ENCODE measurements at regions not wholly inside any gene's neighbourhood (a gene's known extent, or its start where the extent isn't known, plus 50 kb on each side); places are given as distances from the start of the nearest gene placed in this dataset.
"Not testable (repeated sequence)": the region's sequence is repeated elsewhere in the genome, so short reads cannot be mapped to it uniquely, and the experiment has no call there.

- Mint-ChIP-seq H3K9me3 (no peaks in the 10 kb centered on the region), H3K36me3 (no peaks in the 10 kb centered on the region), H3K4me3 (no peak overlapping the region), H3K4me1 (no peaks in the 10 kb centered on the region), H3K27me3 (peaks cover 3% of the 10 kb centered on the region), H3K27ac (no peak overlapping the region)
- ATAC-seq = peak; percentile 50
Measured at GRCh38 chr2:153532140-153532539, 53.6 kb upstream of the RPRM start.

GRCh38 chr2:153533803-153534202 lies 55.2 kb upstream of the RPRM start:
- not testable (repeated sequence) for H3K4me1 Mint-ChIP-seq, ATAC-seq, H3K27ac Mint-ChIP-seq, H3K36me3 Mint-ChIP-seq, H3K9me3 Mint-ChIP-seq, H3K4me3 Mint-ChIP-seq, H3K27me3 Mint-ChIP-seq

- H3K27ac Mint-ChIP-seq, H3K36me3 Mint-ChIP-seq, H3K4me3 Mint-ChIP-seq, H3K9me3 Mint-ChIP-seq, ATAC-seq, H3K4me1 Mint-ChIP-seq, H3K27me3 Mint-ChIP-seq: not testable (repeated sequence)
Measured at GRCh38 chr2:153534590-153534989, 56.0 kb upstream of the RPRM start.

- Mint-ChIP-seq H3K27ac (no peak overlapping the region), H3K27me3 (no peaks in the 10 kb centered on the region), H3K36me3 (peaks cover 5% of the 10 kb centered on the region), H3K4me1 (no peaks in the 10 kb centered on the region), H3K4me3 (no peak overlapping the region), H3K9me3 (peaks cover 8% of the 10 kb centered on the region)
- no peak for ATAC-seq
Measured at GRCh38 chr2:153536115-153536514, 57.6 kb upstream of the RPRM start.

- not testable (repeated sequence) for ATAC-seq, H3K27ac Mint-ChIP-seq, H3K4me3 Mint-ChIP-seq, H3K36me3 Mint-ChIP-seq, H3K27me3 Mint-ChIP-seq, H3K4me1 Mint-ChIP-seq
- peaks cover 14% of the 10 kb centered on the region for H3K9me3 Mint-ChIP-seq
Measured at GRCh38 chr2:153538102-153538501, 59.5 kb upstream of the RPRM start.

- peak; percentile 79 for ATAC-seq
- H3K27ac Mint-ChIP-seq = no peak overlapping the region
- H3K4me1 Mint-ChIP-seq = no peaks in the 10 kb centered on the region
- H3K27me3 Mint-ChIP-seq = no peaks in the 10 kb centered on the region
- no peak overlapping the region for H3K4me3 Mint-ChIP-seq
- peaks cover 7% of the 10 kb centered on the region for H3K9me3 Mint-ChIP-seq
- no peaks in the 10 kb centered on the region for H3K36me3 Mint-ChIP-seq
Measured at GRCh38 chr2:153543635-153544071, 65.1 kb upstream of the RPRM start.

- no peak for ATAC-seq
- Mint-ChIP-seq H3K9me3 (peaks cover 4% of the 10 kb centered on the region), H3K27ac (no peak overlapping the region), H3K27me3 (no peaks in the 10 kb centered on the region), H3K4me1 (no peaks in the 10 kb centered on the region), H3K4me3 (no peak overlapping the region), H3K36me3 (no peaks in the 10 kb centered on the region)
Measured at GRCh38 chr2:153546358-153546757, 67.8 kb upstream of the RPRM start.

GRCh38 chr2:153548536-153548935 lies 70.0 kb upstream of the RPRM start:
- H3K27ac Mint-ChIP-seq = no peak overlapping the region

GRCh38 chr2:153551698-153552097 lies 73.1 kb upstream of the RPRM start:
- H3K9me3 Mint-ChIP-seq = no peaks in the 10 kb centered on the region
- no peak overlapping the region for H3K4me3 Mint-ChIP-seq
- no peaks in the 10 kb centered on the region for H3K27me3 Mint-ChIP-seq
- H3K27ac Mint-ChIP-seq = no peak overlapping the region
- no peak for ATAC-seq
- H3K36me3 Mint-ChIP-seq = no peaks in the 10 kb centered on the region
- no peaks in the 10 kb centered on the region for H3K4me1 Mint-ChIP-seq

More at GRCh38 chr2:153548536-153548935, 70.0 kb upstream of the RPRM start:
- Mint-ChIP-seq H3K4me3 (no peak overlapping the region), H3K4me1 (no peaks in the 10 kb centered on the region), H3K36me3 (no peaks in the 10 kb centered on the region), H3K27me3 (no peaks in the 10 kb centered on the region), H3K9me3 (no peaks in the 10 kb centered on the region)
- no peak for ATAC-seq

- H3K4me1 Mint-ChIP-seq = no peaks in the 10 kb centered on the region
- no peaks in the 10 kb centered on the region for H3K9me3 Mint-ChIP-seq
- H3K27ac Mint-ChIP-seq = no peak overlapping the region
- no peak for ATAC-seq
- no peak overlapping the region for H3K4me3 Mint-ChIP-seq
- no peaks in the 10 kb centered on the region for H3K27me3 Mint-ChIP-seq
- H3K36me3 Mint-ChIP-seq = no peaks in the 10 kb centered on the region
Measured at GRCh38 chr2:153557211-153557610, 78.6 kb upstream of the RPRM start.

- Mint-ChIP-seq H3K4me3 (no peak overlapping the region), H3K27ac (no peak overlapping the region), H3K9me3 (no peaks in the 10 kb centered on the region), H3K27me3 (no peaks in the 10 kb centered on the region), H3K36me3 (no peaks in the 10 kb centered on the region), H3K4me1 (no peaks in the 10 kb centered on the region)
- no peak for ATAC-seq
Measured at GRCh38 chr2:153557714-153558113, 79.2 kb upstream of the RPRM start.

GRCh38 chr2:153558247-153558646 lies 79.7 kb upstream of the RPRM start:
- no peaks in the 10 kb centered on the region for H3K27me3 Mint-ChIP-seq
- no peaks in the 10 kb centered on the region for H3K4me1 Mint-ChIP-seq
- ATAC-seq = peak; percentile 44
- H3K27ac Mint-ChIP-seq = no peak overlapping the region
- H3K9me3 Mint-ChIP-seq = no peaks in the 10 kb centered on the region
- no peaks in the 10 kb centered on the region for H3K36me3 Mint-ChIP-seq
- no peak overlapping the region for H3K4me3 Mint-ChIP-seq

GRCh38 chr2:153567367-153567766 lies 88.8 kb upstream of the RPRM start:
- H3K4me1 Mint-ChIP-seq = no peaks in the 10 kb centered on the region
- H3K27ac Mint-ChIP-seq = no peak overlapping the region
- no peaks in the 10 kb centered on the region for H3K36me3 Mint-ChIP-seq
- ATAC-seq = no peak
- no peaks in the 10 kb centered on the region for H3K27me3 Mint-ChIP-seq
- peaks cover 2% of the 10 kb centered on the region for H3K9me3 Mint-ChIP-seq
- H3K4me3 Mint-ChIP-seq = no peak overlapping the region

GRCh38 chr2:153568105-153568504 lies 89.5 kb upstream of the RPRM start:
- Mint-ChIP-seq H3K36me3 (no peaks in the 10 kb centered on the region), H3K4me1 (no peaks in the 10 kb centered on the region), H3K4me3 (no peak overlapping the region), H3K9me3 (peaks cover 2% of the 10 kb centered on the region), H3K27ac (no peak overlapping the region), H3K27me3 (no peaks in the 10 kb centered on the region)
- no peak for ATAC-seq

- H3K4me1 Mint-ChIP-seq = no peaks in the 10 kb centered on the region
- H3K27ac Mint-ChIP-seq = no peak overlapping the region
- H3K27me3 Mint-ChIP-seq = no peaks in the 10 kb centered on the region
- H3K9me3 Mint-ChIP-seq = no peaks in the 10 kb centered on the region
- H3K36me3 Mint-ChIP-seq = no peaks in the 10 kb centered on the region
- H3K4me3 Mint-ChIP-seq = no peak overlapping the region
- no peak for ATAC-seq
Measured at GRCh38 chr2:153575171-153575853, 96.8 kb upstream of the RPRM start.

GRCh38 chr2:153584244-153584643 lies 105.7 kb upstream of the RPRM start:
- peaks cover 14% of the 10 kb centered on the region for H3K9me3 Mint-ChIP-seq
- peak; percentile 16 for ATAC-seq
- no peaks in the 10 kb centered on the region for H3K4me1 Mint-ChIP-seq

GRCh38 chr2:153588408-153588807 lies 109.8 kb upstream of the RPRM start:
- H3K27ac Mint-ChIP-seq = no peak overlapping the region
- H3K4me1 Mint-ChIP-seq = no peaks in the 10 kb centered on the region
- no peaks in the 10 kb centered on the region for H3K27me3 Mint-ChIP-seq
- H3K4me3 Mint-ChIP-seq = no peak overlapping the region
- ATAC-seq = no peak
- H3K9me3 Mint-ChIP-seq = peaks cover 20% of the 10 kb centered on the region
- no peaks in the 10 kb centered on the region for H3K36me3 Mint-ChIP-seq

More at GRCh38 chr2:153584244-153584643, 105.7 kb upstream of the RPRM start:
- Mint-ChIP-seq H3K4me3 (no peak overlapping the region), H3K27ac (no peak overlapping the region), H3K36me3 (no peaks in the 10 kb centered on the region), H3K27me3 (no peaks in the 10 kb centered on the region)
